ENCODE measurements at regions not wholly inside any gene's neighbourhood (a gene's known extent, or its start where the extent isn't known, plus 50 kb on each side); places are given as distances from the start of the nearest gene placed in this dataset.

- TF ChIP-seq, protein P1, sequence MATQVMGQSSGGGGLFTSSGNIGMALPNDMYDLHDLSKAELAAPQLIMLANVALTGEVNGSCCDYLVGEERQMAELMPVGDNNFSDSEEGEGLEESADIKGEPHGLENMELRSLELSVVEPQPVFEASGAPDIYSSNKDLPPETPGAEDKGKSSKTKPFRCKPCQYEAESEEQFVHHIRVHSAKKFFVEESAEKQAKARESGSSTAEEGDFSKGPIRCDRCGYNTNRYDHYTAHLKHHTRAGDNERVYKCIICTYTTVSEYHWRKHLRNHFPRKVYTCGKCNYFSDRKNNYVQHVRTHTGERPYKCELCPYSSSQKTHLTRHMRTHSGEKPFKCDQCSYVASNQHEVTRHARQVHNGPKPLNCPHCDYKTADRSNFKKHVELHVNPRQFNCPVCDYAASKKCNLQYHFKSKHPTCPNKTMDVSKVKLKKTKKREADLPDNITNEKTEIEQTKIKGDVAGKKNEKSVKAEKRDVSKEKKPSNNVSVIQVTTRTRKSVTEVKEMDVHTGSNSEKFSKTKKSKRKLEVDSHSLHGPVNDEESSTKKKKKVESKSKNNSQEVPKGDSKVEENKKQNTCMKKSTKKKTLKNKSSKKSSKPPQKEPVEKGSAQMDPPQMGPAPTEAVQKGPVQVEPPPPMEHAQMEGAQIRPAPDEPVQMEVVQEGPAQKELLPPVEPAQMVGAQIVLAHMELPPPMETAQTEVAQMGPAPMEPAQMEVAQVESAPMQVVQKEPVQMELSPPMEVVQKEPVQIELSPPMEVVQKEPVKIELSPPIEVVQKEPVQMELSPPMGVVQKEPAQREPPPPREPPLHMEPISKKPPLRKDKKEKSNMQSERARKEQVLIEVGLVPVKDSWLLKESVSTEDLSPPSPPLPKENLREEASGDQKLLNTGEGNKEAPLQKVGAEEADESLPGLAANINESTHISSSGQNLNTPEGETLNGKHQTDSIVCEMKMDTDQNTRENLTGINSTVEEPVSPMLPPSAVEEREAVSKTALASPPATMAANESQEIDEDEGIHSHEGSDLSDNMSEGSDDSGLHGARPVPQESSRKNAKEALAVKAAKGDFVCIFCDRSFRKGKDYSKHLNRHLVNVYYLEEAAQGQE (IDR thresholded peaks at IDR 0.05): no peak
- no peak for TF ChIP-seq ATF3 (IDR thresholded peaks at IDR 0.05)
- no peak for TF ChIP-seq MAX (IDR thresholded peaks at IDR 0.05)
- no peak for TF ChIP-seq FOXA1 (IDR thresholded peaks at IDR 0.05)
- TF ChIP-seq JUND (IDR thresholded peaks at IDR 0.05): no peak
Observed at GRCh38 chr16:60271025-60271771, 1537.1 kb upstream of the GOT2 start (continued).

GRCh38 chr16:60261425-60261824 lies 1527.3 kb upstream of the GOT2 start:
- TF ChIP-seq, protein P1 (IDR thresholded peaks at IDR 0.05): no peak
- no peak for TF ChIP-seq FOXA2 (IDR thresholded peaks at IDR 0.05)
- TF ChIP-seq ATF3 (IDR thresholded peaks at IDR 0.05): no peak
- TF ChIP-seq EGR1 (IDR thresholded peaks at IDR 0.05; ENCODE audit: low read depth in 2 of 2): no peak
- no peak for TF ChIP-seq HNF4A (conservative IDR thresholded peaks at IDR 0.05)
- no peak for TF ChIP-seq FOXA1 (IDR thresholded peaks at IDR 0.05)
- no peak for TF ChIP-seq GABPA (IDR thresholded peaks at IDR 0.05 in 1 of 2, conservative IDR thresholded peaks at IDR 0.05 in 1 of 2)
- no peak for TF ChIP-seq YY1 (IDR thresholded peaks at IDR 0.05)
- TF ChIP-seq JUND (IDR thresholded peaks at IDR 0.05): no peak
- TF ChIP-seq, protein P2, sequence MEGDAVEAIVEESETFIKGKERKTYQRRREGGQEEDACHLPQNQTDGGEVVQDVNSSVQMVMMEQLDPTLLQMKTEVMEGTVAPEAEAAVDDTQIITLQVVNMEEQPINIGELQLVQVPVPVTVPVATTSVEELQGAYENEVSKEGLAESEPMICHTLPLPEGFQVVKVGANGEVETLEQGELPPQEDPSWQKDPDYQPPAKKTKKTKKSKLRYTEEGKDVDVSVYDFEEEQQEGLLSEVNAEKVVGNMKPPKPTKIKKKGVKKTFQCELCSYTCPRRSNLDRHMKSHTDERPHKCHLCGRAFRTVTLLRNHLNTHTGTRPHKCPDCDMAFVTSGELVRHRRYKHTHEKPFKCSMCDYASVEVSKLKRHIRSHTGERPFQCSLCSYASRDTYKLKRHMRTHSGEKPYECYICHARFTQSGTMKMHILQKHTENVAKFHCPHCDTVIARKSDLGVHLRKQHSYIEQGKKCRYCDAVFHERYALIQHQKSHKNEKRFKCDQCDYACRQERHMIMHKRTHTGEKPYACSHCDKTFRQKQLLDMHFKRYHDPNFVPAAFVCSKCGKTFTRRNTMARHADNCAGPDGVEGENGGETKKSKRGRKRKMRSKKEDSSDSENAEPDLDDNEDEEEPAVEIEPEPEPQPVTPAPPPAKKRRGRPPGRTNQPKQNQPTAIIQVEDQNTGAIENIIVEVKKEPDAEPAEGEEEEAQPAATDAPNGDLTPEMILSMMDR (IDR thresholded peaks at IDR 0.05; ENCODE audit: low read depth, low read length, missing input control): no peak
- TF ChIP-seq RXRA (IDR thresholded peaks at IDR 0.05): no peak
- no peak for TF ChIP-seq HNF4G (IDR thresholded peaks at IDR 0.05)
- TF ChIP-seq RAD21 (IDR thresholded peaks at IDR 0.05): no peak
- no peak for TF ChIP-seq TAF1 (conservative IDR thresholded peaks at IDR 0.05)
- TF ChIP-seq, protein P3, sequence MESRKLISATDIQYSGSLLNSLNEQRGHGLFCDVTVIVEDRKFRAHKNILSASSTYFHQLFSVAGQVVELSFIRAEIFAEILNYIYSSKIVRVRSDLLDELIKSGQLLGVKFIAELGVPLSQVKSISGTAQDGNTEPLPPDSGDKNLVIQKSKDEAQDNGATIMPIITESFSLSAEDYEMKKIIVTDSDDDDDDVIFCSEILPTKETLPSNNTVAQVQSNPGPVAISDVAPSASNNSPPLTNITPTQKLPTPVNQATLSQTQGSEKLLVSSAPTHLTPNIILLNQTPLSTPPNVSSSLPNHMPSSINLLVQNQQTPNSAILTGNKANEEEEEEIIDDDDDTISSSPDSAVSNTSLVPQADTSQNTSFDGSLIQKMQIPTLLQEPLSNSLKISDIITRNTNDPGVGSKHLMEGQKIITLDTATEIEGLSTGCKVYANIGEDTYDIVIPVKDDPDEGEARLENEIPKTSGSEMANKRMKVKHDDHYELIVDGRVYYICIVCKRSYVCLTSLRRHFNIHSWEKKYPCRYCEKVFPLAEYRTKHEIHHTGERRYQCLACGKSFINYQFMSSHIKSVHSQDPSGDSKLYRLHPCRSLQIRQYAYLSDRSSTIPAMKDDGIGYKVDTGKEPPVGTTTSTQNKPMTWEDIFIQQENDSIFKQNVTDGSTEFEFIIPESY (IDR thresholded peaks at IDR 0.05): no peak
- TF ChIP-seq MAX (IDR thresholded peaks at IDR 0.05): no peak
- no peak for TF ChIP-seq NR2F2 (IDR thresholded peaks at IDR 0.05)
- no peak for TF ChIP-seq SP1 (IDR thresholded peaks at IDR 0.05)
- no peak overlapping the region for H3K27ac ChIP-seq (ENCODE audit: low read depth in 1 of 2, low read length in 2 of 2)
- WGBS: 23% methylated on average over 1 of the region's 1 CpG

More at GRCh38 chr16:60261425-60261824, 1527.3 kb upstream of the GOT2 start:
- Histone ChIP-seq H3K4me3 (ENCODE audit: low read depth in 1 of 3, low read length in 3 of 3) (no peak overlapping the region), H3K36me3 (ENCODE audit: control insufficient read depth in 4 of 4, insufficient read depth in 3 of 4, low read depth in 1 of 4, low read length in 3 of 4) (no peaks in the 10 kb centered on the region), H3K27me3 (ENCODE audit: control insufficient read depth in 4 of 4, insufficient read depth in 4 of 4, low read length in 3 of 4) (no peaks in the 10 kb centered on the region), H3K9ac (ENCODE audit: low read depth in 1 of 2, low read length in 2 of 2) (no peak overlapping the region), H3K9me3 (ENCODE audit: control insufficient read depth in 4 of 4, low read length in 3 of 4) (no peaks in the 10 kb centered on the region), H3K4me1 (ENCODE audit: control insufficient read depth in 4 of 4, insufficient read depth in 4 of 4, low read length in 3 of 4) (no peaks in the 10 kb centered on the region)
- DNase-seq (ENCODE audit: low spot score): no peak

Measured in liver (tissue), 8 donors.